HG03460 (cell line): ENCODE measurements at regions not wholly inside any gene's neighbourhood (a gene's known extent, or its start where the extent isn't known, plus 50 kb on each side); places are given as distances from the start of the nearest gene placed in this dataset.

Experiments used
- ATAC-seq: cut with Tn5 transposase; IDR thresholded peaks from one replicate; pipeline ENCODE4 v1.9.1; 2021; ENCODE audit not compliant: unreplicated experiment

DNA sequence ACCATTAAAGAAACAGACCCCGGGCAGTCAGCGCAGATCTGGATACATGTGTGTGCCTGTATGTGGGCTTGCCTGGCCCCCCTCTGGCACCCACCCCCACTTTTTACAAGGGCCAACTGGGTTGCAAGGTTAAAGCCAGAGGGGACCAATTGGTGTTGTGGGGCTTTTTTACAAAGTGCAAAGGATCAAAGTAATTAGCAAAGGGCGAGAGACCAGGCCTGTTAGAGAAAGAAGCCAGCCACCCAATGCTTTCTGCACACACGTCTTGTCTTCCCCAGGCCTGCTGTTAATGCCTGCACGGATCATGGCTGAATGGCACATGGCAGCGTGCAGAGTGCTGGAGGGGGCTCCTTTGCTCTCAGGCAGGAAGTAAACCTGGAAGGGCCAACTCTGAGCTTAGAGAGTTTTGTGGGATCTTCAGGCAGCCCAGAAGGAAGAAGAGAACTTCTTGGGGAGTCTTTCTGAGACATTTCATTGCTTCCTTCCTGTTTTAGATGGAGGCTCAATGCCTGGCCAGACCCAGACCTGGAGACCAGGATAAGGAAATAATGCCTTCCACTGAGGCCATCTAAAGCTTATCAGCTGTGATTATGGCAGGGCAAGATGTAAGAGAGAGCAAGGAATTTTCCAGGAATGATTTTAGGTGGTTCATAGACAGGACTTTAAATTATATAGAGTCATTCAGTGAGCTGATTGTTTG, 523.4 kb upstream of the TBX3 start:
- no peak for ATAC-seq

DNA sequence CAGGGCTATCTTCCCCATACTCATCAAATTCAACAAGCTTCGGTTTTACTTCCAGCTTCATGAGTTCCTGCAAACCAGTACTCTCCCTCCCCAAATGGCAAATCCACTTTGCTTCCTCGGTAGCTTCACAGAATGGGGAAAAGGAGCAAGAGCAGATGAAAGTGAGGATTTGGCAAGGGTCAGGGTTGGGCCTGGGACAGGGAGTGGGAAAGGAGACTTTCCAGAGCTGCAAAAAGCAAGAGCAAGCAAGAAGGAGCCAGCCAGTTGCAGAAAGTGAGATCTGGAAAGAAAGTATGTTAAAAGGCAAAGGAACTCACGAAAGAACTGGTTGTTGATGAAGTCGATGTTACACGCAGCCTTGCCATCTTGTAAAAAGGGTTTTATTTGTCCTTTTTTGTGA, 522.8 kb upstream of the TBX3 start:
- ATAC-seq = no peak

DNA sequence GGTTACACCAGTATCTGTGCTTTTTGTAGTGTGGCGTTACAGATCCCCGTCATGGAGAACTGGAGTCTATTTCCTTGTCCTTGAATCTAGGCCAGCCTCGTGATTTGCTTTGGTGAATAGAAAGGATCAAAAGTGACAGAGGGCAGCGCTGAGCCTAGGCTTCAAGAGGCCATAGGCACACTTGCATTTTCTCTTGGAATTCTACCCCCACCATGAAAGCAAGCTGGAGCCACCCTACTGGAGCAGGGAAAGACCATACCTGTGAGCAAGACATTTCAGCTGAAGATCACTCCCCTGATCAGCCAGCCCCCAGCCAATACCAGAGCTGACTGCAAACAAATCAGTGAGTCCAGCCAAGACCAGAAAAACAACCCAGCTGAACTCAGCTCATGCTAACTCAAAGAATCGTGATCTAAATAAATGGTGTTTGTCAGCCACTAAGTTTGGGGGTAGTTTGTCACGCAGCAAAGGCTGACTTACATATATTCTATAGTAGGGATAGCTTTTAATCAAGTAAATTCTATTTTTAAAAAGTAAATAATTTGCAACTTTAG, 521.9 kb upstream of the TBX3 start:
- no peak for ATAC-seq

DNA sequence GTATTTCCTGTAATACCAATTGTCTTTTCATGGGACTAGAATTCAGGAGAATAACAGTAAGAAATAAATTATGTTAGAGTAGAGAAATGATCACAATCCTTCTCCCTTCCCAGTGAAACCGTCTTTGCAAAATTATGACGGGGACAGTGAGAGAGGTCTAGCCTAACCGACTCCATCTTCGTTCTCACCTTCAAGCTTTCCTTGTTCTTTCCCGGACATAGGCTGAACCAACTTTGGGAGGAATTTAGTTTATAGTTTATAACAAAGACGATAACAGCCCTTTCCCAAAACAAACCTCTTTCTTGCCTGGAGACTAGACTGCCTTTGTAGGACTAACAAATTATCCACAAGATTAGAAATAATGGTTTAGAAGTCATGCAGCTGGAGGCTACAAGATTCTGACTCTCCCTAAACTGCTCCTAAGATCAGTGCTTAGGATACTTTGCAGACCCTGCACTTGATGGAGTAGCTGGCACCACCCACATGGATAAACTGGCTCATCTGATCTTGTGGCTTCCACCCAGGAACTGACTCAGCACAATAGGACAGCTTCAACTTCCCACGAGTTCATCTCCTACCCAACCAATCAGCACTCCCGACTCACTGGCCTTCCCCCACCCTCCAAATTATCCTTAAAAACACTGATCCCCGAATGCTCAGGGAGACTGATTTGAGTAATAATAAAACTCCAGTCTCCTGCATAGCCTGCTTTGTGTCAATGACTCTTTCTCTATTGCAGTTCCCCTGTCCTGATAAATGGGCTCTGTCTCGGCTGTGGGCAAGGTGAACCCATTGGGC, 521.2 kb upstream of the TBX3 start:
- ATAC-seq = no peak

DNA sequence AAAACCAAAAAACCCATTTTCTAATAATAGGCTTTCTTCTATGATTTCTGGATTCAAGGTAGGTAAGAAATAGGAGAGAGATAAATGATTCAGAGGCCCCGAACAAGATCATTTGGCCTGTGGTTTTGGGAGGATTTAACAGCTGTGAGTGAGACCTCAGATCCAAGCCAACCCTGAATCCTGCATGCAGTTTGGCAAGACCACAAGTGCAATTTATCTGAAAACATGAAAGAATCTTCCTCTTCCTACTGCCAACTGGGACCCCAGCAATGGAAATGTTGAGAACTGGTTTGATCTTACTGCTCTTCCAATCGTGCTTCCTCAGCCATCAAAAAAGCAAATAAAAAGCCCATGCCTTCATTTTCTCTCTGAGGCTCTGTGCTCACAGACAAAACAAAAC, 519.7 kb upstream of the TBX3 start:
- no peak for ATAC-seq

- no peak for ATAC-seq
These were observed 518.0 kb upstream of the TBX3 start for GRCh38 chr12:115201966-115202365.

DNA sequence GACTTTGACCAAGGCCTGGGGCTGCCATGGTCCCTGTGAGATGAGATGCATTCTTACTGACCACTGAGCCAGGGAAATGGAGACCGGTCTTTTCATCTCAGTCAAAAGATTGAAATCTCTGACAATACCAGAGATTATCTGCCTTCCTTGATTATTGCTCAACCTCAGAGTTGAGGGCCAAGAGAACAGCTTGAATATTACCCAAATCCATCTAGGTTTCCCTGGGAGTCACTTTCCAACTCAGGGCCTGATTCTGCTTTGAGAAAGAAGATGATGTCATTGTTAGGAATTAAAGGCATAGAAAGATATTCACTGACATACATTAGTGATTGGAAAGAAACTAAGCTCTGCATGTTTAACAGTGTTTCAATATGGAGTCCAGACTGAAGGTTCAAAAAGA, 515.9 kb upstream of the TBX3 start:
- no peak for ATAC-seq

GRCh38 chr12:115194857-115195256, 510.9 kb upstream of the TBX3 start:
- no peak for ATAC-seq

GRCh38 chr12:115194448-115194847, 510.5 kb upstream of the TBX3 start:
- no peak for ATAC-seq

GRCh38 chr12:115191342-115191741, 507.4 kb upstream of the TBX3 start:
- no peak for ATAC-seq

- no peak for ATAC-seq
These were observed 506.2 kb upstream of the TBX3 start for GRCh38 chr12:115190010-115190770.

DNA sequence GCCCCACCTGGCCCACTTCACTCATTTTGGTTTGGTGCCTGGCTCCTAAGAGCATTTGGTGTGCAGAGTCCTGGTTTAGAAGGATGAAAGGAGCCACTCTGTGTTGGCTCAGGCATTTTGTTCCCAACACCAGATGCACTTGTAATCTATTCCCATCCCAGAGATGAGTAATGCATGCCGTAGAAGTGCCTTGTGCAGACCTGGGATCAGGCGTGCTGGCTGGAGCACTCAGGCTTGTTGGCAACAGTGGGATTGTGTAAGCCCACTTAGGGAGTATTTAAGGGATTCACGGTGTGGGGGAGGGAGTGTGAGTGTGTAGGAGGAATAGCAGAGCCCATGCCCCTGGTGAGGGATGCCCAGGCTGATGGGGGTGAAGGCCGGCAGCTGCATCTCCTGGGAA, 501.5 kb upstream of the TBX3 start:
- no peak for ATAC-seq

- ATAC-seq = no peak
These were observed 499.8 kb upstream of the TBX3 start for GRCh38 chr12:115183752-115184151.

DNA sequence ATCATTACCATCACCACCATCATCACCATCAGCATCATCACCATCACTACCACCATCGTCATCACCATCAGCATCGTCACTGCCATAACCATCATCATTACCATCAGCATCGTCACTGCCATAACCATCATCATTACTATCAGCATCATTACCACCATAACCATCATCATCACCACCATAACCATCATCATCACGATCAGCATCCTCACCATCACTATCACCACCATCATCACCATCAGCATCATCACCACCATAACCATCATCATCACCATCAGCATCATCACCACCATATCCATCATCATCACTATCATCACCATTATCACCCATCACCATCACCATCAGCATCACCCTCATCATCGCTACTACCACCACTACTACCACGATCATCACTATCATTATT, 493.9 kb upstream of the TBX3 start:
- ATAC-seq = no peak

- ATAC-seq = no peak
These were observed 492.9 kb upstream of the TBX3 start for GRCh38 chr12:115176741-115177400.

DNA sequence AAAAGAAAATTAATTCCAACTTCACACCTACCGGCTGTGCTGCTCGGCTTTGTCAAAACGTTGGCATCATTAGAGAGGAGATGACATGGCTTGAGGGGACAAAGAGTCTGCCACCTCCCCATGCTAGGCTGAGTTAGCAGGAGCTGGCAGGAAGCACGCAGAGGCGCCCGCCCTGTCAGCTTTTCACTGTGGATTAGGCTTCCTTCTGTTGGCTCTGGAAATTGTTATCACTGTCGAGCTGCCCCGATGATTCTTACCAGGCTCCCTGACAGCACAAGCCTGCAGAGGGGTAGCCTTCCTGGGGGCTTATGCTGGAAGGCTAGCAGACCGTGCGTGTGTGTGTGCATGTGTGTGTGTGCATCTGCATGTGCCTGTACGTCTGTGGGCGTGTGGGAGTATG, 490.9 kb upstream of the TBX3 start:
- ATAC-seq = no peak

GRCh38 chr12:115172521-115172920, 488.5 kb upstream of the TBX3 start:
- no peak for ATAC-seq

DNA sequence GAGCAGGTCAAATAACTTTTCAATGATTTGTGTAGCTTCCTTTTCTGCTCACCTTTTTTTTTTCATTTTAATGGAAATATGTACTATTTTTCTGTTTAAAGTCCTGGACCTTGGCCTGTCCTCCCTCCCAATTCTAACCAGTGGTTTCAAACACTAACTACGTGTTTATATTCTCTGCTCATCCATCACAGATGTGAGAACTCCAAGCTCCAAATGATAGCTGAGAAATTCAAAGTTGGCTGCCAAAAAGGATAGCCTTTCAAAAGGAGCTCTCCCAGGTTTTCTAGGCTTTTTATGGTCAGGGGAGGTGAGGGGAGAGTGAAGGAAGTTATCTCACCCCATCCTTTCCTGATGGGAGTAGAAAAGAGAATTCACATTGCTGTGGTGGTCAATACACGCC, 486.0 kb upstream of the TBX3 start:
- ATAC-seq = no peak

GRCh38 chr12:115166698-115167315, 482.8 kb upstream of the TBX3 start:
- ATAC-seq = no peak

GRCh38 chr12:115163710-115164109, 479.7 kb upstream of the TBX3 start:
- ATAC-seq = no peak
